ENCODE measurements at regions not wholly inside any gene's neighbourhood (a gene's known extent, or its start where the extent isn't known, plus 50 kb on each side); places are given as distances from the start of the nearest gene placed in this dataset.

GRCh38 chr2:126971162-126971480, 72.4 kb downstream of the TEX51 start:
- TF ChIP-seq CTCF (IDR thresholded peaks at IDR 0.05; ENCODE audit: extremely low read depth in 1 of 2, insufficient read depth in 1 of 2, low read depth in 1 of 2, low read length in 2 of 2) (no peak), POLR2A (IDR thresholded peaks at IDR 0.05; ENCODE audit: low read depth, low read length) (no peak), JUN (IDR thresholded peaks at IDR 0.05; ENCODE audit: borderline replicate concordance, insufficient read depth, insufficient read length, low read depth) (no peak), POLR2AphosphoS5 (IDR thresholded peaks at IDR 0.05; ENCODE audit: insufficient read depth, low read depth, low read length) (no peak), EZH2 (IDR thresholded peaks at IDR 0.05; ENCODE audit: borderline replicate concordance, low read depth, low read length, severe bottlenecking) (no peak), MAX (IDR thresholded peaks at IDR 0.05; ENCODE audit: insufficient read depth, insufficient read length) (no peak), MYC (IDR thresholded peaks at IDR 0.05; ENCODE audit: low read depth, low read length) (no peak), GATA2 (IDR thresholded peaks at IDR 0.05; ENCODE audit: insufficient read depth, insufficient read length, low read depth, low read length) (no peak), FOS (IDR thresholded peaks at IDR 0.05; ENCODE audit: borderline replicate concordance, insufficient read depth, low read length) (no peak)
